ENCODE measurements at regions not wholly inside any gene's neighbourhood (a gene's known extent, or its start where the extent isn't known, plus 50 kb on each side); places are given as distances from the start of the nearest gene placed in this dataset.

DNA sequence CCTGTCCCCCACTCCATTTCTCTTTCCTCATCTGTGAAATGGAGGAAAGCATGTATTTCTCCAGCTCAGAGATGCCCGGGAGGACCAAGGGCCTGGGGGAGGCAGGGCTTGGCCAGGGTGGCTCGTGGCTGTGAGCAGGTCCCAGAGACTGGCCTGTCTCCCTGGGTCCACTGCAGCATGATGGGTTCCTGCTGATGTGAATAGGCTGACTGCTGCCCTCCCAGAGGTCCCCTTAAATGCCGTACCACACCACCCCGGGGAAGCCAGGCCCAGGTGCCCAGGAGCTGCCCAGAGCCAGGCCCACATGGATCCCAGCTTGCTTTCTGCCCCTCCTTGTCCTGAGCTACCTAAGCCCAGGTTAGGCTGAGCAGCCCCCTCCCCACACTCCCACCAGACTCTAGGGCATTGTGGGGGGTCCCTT is 158.2 kb upstream of the C14orf180 start:
- H3K27me3 Mint-ChIP-seq (ENCODE audit: unreplicated experiment) = peaks cover 6% of the 10 kb centered on the region
- no peak for DNase-seq
- H3K36me3 Mint-ChIP-seq (ENCODE audit: unreplicated experiment) = no peaks in the 10 kb centered on the region
- H3K9me3 Mint-ChIP-seq (ENCODE audit: unreplicated experiment) = no peaks in the 10 kb centered on the region
- H3K4me3 Mint-ChIP-seq (ENCODE audit: unreplicated experiment) = no peak overlapping the region
- H3K27ac Mint-ChIP-seq (ENCODE audit: unreplicated experiment) = no peak overlapping the region
- TF ChIP-seq, protein P1, sequence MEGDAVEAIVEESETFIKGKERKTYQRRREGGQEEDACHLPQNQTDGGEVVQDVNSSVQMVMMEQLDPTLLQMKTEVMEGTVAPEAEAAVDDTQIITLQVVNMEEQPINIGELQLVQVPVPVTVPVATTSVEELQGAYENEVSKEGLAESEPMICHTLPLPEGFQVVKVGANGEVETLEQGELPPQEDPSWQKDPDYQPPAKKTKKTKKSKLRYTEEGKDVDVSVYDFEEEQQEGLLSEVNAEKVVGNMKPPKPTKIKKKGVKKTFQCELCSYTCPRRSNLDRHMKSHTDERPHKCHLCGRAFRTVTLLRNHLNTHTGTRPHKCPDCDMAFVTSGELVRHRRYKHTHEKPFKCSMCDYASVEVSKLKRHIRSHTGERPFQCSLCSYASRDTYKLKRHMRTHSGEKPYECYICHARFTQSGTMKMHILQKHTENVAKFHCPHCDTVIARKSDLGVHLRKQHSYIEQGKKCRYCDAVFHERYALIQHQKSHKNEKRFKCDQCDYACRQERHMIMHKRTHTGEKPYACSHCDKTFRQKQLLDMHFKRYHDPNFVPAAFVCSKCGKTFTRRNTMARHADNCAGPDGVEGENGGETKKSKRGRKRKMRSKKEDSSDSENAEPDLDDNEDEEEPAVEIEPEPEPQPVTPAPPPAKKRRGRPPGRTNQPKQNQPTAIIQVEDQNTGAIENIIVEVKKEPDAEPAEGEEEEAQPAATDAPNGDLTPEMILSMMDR (IDR thresholded peaks at IDR 0.05; ENCODE audit: partially characterized antibody, unreplicated experiment) = no peak
- peaks cover 9% of the 10 kb centered on the region for H3K4me1 Mint-ChIP-seq (ENCODE audit: low read depth, unreplicated experiment)

- Mint-ChIP-seq H3K27ac (ENCODE audit: unreplicated experiment) (no peak overlapping the region), H3K36me3 (ENCODE audit: unreplicated experiment) (no peaks in the 10 kb centered on the region), H3K4me3 (ENCODE audit: unreplicated experiment) (peak overlapping the region; percentile 20), H3K9me3 (ENCODE audit: unreplicated experiment) (no peaks in the 10 kb centered on the region), H3K27me3 (ENCODE audit: unreplicated experiment) (peaks cover 7% of the 10 kb centered on the region), H3K4me1 (ENCODE audit: low read depth, unreplicated experiment) (peaks cover 9% of the 10 kb centered on the region)
- DNase-seq = no peak
- TF ChIP-seq, protein P1 (IDR thresholded peaks at IDR 0.05; ENCODE audit: partially characterized antibody, unreplicated experiment) = no peak
Observed at GRCh38 chr14:104421892-104422828, 157.4 kb upstream of the C14orf180 start.

DNA sequence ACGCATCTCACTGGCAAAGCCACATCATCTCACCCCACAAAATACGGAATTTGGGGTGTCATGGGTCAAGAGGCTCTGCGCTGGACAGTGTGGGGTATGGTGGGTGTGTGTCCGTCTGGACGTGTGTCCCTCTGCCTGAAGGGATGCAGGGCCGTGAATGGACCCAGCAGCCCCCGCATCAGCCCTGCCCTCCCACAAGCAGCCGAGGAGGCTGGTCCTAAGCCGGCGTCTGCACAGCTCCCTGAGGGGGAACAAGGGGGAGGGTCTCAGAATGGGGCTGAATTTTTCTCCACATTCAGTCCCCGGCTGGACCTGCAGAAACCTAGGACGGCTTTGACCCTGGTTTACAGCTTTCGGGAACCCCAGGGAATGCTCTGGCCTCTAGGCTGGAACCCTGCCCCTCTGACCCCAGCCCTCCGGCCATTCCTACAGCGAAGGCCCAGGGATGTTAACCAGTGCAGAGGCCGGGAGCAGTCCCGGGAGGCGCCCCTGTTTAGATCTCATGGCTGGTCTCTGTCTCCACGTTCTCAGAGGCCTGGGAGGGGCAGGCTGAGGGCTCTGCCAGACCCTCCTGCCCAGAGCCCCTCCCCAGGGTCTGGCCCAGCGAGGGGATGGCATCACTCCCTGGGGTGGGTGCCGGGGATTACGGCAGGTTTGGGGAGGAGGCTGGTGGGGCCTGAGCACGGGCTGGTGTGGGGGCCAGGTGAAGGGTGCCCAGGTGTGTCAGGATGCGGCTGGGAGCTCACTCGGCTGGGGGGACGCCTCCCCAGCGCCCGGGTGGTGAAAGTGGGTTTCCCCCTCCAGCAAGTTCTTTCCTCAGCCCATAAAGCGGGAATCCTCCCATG is 156.5 kb upstream of the C14orf180 start:
- H3K36me3 Mint-ChIP-seq (ENCODE audit: unreplicated experiment) = no peaks in the 10 kb centered on the region
- H3K27me3 Mint-ChIP-seq (ENCODE audit: unreplicated experiment) = peaks cover 10% of the 10 kb centered on the region
- no peaks in the 10 kb centered on the region for H3K9me3 Mint-ChIP-seq (ENCODE audit: unreplicated experiment)
- TF ChIP-seq, protein P1 (IDR thresholded peaks at IDR 0.05; ENCODE audit: partially characterized antibody, unreplicated experiment) = no peak
- H3K4me3 Mint-ChIP-seq (ENCODE audit: unreplicated experiment) = no peak overlapping the region
- H3K27ac Mint-ChIP-seq (ENCODE audit: unreplicated experiment) = no peak overlapping the region
- H3K4me1 Mint-ChIP-seq (ENCODE audit: low read depth, unreplicated experiment) = peaks cover 9% of the 10 kb centered on the region
- DNase-seq = no peak

GRCh38 chr14:104423701-104424405 is 155.7 kb upstream of the C14orf180 start:
- no peak for DNase-seq
- Mint-ChIP-seq H3K36me3 (ENCODE audit: unreplicated experiment) (no peaks in the 10 kb centered on the region), H3K4me3 (ENCODE audit: unreplicated experiment) (no peak overlapping the region), H3K27me3 (ENCODE audit: unreplicated experiment) (peaks cover 11% of the 10 kb centered on the region), H3K27ac (ENCODE audit: unreplicated experiment) (no peak overlapping the region), H3K9me3 (ENCODE audit: unreplicated experiment) (peaks cover 2% of the 10 kb centered on the region), H3K4me1 (ENCODE audit: low read depth, unreplicated experiment) (peaks cover 13% of the 10 kb centered on the region)
- TF ChIP-seq, protein P1 (IDR thresholded peaks at IDR 0.05; ENCODE audit: partially characterized antibody, unreplicated experiment) = no peak

All from glutamatergic neuron (in vitro differentiated cells).